Osteoblast (primary cell): ENCODE measurements at regions not wholly inside any gene's neighbourhood (a gene's known extent, or its start where the extent isn't known, plus 50 kb on each side); places are given as distances from the start of the nearest gene placed in this dataset.

ENCODE experiments used
- DNase-seq: peaks from one replicate; pipeline ENCODE4 v3.0.0; 2011; ENCODE audit warnings: low spot score, mixed read lengths; ENCODE audit not compliant: insufficient read length; ENCODE audit errors: missing footprints
- H2AFZ ChIP-seq: 2 replicates; pipeline ENCODE4 v1.6.0; 2011; ENCODE audit warnings: mild to moderate bottlenecking, low read length
- H3K27ac ChIP-seq: 2 replicates; pipeline ENCODE4 v1.5.1; 2011; ENCODE audit warnings: mild to moderate bottlenecking, low read depth, low read length, moderate library complexity
- H3K27me3 ChIP-seq: 2 replicates; pipeline ENCODE4 v1.6.0; 2012; ENCODE audit warnings: mild to moderate bottlenecking, control low read depth, inconsistent platforms, low read length, moderate library complexity; ENCODE audit not compliant: insufficient read depth
- H3K36me3 ChIP-seq: 2 replicates; pipeline ENCODE4 v1.5.1; 2011; ENCODE audit warnings: mild to moderate bottlenecking, low read length, control low read depth, moderate library complexity; ENCODE audit not compliant: insufficient read depth
- H3K4me1 ChIP-seq: 2 replicates; pipeline ENCODE4 v1.5.1; 2011; ENCODE audit warnings: mild to moderate bottlenecking, low read length, control low read depth, moderate library complexity; ENCODE audit not compliant: insufficient read depth
- H3K4me2 ChIP-seq: 2 replicates; pipeline ENCODE4 v1.6.0; 2011; ENCODE audit warnings: mild to moderate bottlenecking, low read length; ENCODE audit not compliant: insufficient read depth
- H3K4me3 ChIP-seq: fragments of 200-600 bp; sonication (generic); 3 replicates; pipeline ENCODE4 v1.5.1; 2012; ENCODE audit warnings: mild to moderate bottlenecking, low read length, inconsistent platforms; ENCODE audit not compliant: insufficient read depth
- H3K79me2 ChIP-seq: 2 replicates; pipeline ENCODE4 v1.6.0; 2012; ENCODE audit warnings: mild to moderate bottlenecking, low read length, control low read depth, inconsistent platforms; ENCODE audit not compliant: insufficient read depth
- H3K9me3 ChIP-seq: 2 replicates; pipeline ENCODE4 v1.5.1; 2011; ENCODE audit warnings: low read depth, low read length, control low read depth
- H4K20me1 ChIP-seq: 2 replicates; pipeline ENCODE4 v1.6.0; 2012; ENCODE audit warnings: mild to moderate bottlenecking, low read length, control low read depth; ENCODE audit not compliant: insufficient read depth
- TF ChIP-seq, protein P1 (sequence below): IDR thresholded peaks from 2 replicates; pipeline ENCODE4 v1.5.1; 2011; ENCODE audit warnings: mild to moderate bottlenecking, low read depth, low read length, moderate library complexity; ENCODE audit errors: extremely low read depth

DNA sequence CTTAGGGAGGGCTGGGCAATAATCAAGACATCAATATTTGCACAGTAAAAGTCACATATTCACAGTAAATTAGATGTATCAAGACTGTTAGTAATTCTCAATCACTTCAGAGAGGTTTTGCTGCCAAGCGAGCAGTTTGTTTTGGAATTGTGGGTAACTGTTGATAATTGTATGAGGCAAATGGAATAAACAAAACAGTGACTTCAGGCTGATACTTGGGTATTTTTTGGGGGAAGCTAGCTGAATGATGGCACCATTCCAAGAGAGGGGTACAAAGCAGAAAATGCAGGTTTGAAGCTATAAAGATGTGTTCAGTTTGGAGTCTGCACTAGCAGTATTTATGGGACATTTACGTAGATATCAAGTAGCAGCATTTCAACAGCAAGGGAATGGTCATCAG is 232.8 kb upstream of the ATP2B1 start:
- H3K27me3 ChIP-seq, result no peaks in the 10 kb centered on the region
- TF ChIP-seq, protein P1, sequence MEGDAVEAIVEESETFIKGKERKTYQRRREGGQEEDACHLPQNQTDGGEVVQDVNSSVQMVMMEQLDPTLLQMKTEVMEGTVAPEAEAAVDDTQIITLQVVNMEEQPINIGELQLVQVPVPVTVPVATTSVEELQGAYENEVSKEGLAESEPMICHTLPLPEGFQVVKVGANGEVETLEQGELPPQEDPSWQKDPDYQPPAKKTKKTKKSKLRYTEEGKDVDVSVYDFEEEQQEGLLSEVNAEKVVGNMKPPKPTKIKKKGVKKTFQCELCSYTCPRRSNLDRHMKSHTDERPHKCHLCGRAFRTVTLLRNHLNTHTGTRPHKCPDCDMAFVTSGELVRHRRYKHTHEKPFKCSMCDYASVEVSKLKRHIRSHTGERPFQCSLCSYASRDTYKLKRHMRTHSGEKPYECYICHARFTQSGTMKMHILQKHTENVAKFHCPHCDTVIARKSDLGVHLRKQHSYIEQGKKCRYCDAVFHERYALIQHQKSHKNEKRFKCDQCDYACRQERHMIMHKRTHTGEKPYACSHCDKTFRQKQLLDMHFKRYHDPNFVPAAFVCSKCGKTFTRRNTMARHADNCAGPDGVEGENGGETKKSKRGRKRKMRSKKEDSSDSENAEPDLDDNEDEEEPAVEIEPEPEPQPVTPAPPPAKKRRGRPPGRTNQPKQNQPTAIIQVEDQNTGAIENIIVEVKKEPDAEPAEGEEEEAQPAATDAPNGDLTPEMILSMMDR, result no peak
- H3K4me2 ChIP-seq, result no peak overlapping the region
- no peaks in the 10 kb centered on the region for H3K36me3 ChIP-seq
- no peaks in the 10 kb centered on the region for H3K4me1 ChIP-seq
- H4K20me1 ChIP-seq, result no peaks in the 10 kb centered on the region
- H3K4me3 ChIP-seq, result no peak overlapping the region
- H3K27ac ChIP-seq, result no peak overlapping the region
- no peak overlapping the region for H2AFZ ChIP-seq
- no peak for DNase-seq
- H3K79me2 ChIP-seq, result no peaks in the 10 kb centered on the region
- no peaks in the 10 kb centered on the region for H3K9me3 ChIP-seq

DNA sequence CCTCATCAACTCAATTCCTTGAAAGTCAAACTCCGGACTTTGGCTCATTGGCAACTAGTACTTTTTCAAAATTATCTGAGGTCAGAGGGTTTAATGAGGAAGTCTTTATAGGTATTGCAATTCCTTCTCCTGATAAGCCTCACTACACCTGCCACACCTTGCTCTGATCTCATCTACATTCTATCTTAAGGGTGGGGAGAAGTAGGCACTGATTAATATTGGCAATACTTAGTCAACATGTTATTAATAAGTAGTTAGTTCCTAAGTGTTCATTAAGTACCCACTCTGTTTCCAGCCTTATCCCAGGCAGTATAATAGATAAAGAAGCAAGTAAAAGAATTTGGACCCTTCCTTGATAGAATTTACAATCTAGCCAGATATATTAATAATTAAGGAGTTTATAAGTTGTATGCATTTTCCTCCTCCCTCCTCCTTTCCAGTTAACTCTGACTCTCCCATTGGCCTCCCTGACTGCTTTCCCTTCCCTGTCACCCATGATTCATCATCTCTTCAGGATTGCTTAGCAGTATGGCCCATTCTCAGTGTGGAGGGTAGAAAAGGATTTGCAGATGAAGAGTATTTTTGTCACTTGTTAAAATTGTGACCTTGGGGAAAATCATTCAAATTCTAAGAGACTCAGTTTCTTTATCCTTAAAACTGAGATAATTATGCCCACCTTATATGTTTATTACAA is 231.0 kb upstream of the ATP2B1 start:
- H3K36me3 ChIP-seq, result no peaks in the 10 kb centered on the region
- no peaks in the 10 kb centered on the region for H3K79me2 ChIP-seq
- H3K4me3 ChIP-seq, result no peak overlapping the region
- H3K27ac ChIP-seq, result no peak overlapping the region
- H3K4me2 ChIP-seq, result no peak overlapping the region
- no peaks in the 10 kb centered on the region for H3K9me3 ChIP-seq
- TF ChIP-seq, protein P1, result no peak
- no peak for DNase-seq
- H4K20me1 ChIP-seq, result no peaks in the 10 kb centered on the region
- H2AFZ ChIP-seq, result no peak overlapping the region
- H3K27me3 ChIP-seq, result no peaks in the 10 kb centered on the region
- no peaks in the 10 kb centered on the region for H3K4me1 ChIP-seq

DNA sequence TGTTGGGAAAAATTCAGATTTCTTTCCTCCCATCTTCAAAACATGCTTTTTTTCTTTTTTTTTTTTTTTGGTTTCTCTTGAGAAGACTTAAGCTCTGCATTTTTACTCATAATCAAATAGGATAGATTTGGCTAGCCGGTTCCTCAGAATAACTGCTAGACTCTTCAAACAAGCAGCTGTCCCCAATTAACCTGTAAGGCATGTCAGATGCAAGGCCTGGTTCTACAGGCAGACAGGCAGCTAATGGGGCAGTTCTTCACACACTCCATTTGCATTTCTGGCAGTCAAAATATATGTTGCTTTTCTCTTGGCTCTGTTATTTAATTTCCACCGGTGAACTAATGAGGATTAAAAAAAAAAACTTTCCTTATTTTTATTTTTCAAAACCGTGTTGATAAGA is 228.0 kb upstream of the ATP2B1 start:
- H3K27me3 ChIP-seq, result no peaks in the 10 kb centered on the region
- TF ChIP-seq, protein P1, result no peak
- H3K4me3 ChIP-seq, result no peak overlapping the region
- H3K9me3 ChIP-seq, result no peaks in the 10 kb centered on the region
- H2AFZ ChIP-seq, result no peak overlapping the region
- no peak for DNase-seq
- H3K4me1 ChIP-seq, result peaks cover 18% of the 10 kb centered on the region
- no peak overlapping the region for H3K4me2 ChIP-seq
- no peaks in the 10 kb centered on the region for H4K20me1 ChIP-seq
- no peaks in the 10 kb centered on the region for H3K36me3 ChIP-seq
- no peaks in the 10 kb centered on the region for H3K79me2 ChIP-seq
- H3K27ac ChIP-seq, result no peak overlapping the region

DNA sequence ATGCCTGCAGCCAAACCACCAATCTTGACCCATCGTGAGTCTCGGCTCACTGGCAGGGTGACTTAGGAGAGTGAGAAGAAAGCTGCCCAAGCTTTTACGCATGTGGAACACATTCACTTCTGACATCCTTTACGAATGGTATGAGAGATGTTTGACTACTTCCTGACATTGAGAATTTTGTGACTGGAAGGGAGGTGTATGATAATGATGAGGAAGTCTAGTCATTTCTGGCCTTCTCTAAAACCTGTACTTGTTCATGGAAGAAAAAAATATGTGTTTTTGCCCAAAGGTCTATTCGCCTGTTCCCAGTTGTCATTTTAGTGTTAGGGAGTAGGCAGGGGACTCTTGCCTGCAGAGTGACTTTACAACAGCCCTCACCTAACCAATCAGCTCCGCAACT is 227.2 kb upstream of the ATP2B1 start:
- no peak overlapping the region for H3K4me2 ChIP-seq
- H3K27me3 ChIP-seq, result no peaks in the 10 kb centered on the region
- H3K27ac ChIP-seq, result no peak overlapping the region
- H3K79me2 ChIP-seq, result no peaks in the 10 kb centered on the region
- TF ChIP-seq, protein P1, result no peak
- no peak for DNase-seq
- no peaks in the 10 kb centered on the region for H3K9me3 ChIP-seq
- no peaks in the 10 kb centered on the region for H3K36me3 ChIP-seq
- H3K4me3 ChIP-seq, result no peak overlapping the region
- peaks cover 18% of the 10 kb centered on the region for H3K4me1 ChIP-seq
- H4K20me1 ChIP-seq, result no peaks in the 10 kb centered on the region
- H2AFZ ChIP-seq, result peak overlapping the region; percentile 8
